ENCODE measurements at regions not wholly inside any gene's neighbourhood (a gene's known extent, or its start where the extent isn't known, plus 50 kb on each side); places are given as distances from the start of the nearest gene placed in this dataset.

- TF ChIP-seq CTCF (IDR thresholded peaks at IDR 0.05) (no peak), POLR2A (IDR thresholded peaks at IDR 0.05) (no peak)
These were observed 60.8 kb upstream of the KCNMA1 start for GRCh38 chr10:77698267-77698931.
